Psoas muscle (tissue), 7 donors: ENCODE measurements at regions not wholly inside any gene's neighbourhood (a gene's known extent, or its start where the extent isn't known, plus 50 kb on each side); places are given as distances from the start of the nearest gene placed in this dataset.

Experiments used
- ATAC-seq, 4 donors: fragments of 200-7000 bp; cut with Tn5 transposase; one replicate each; pipeline ENCODE4 v1.9.1; 2020; ENCODE audit warnings: moderate library complexity in 3 of 4, mild to moderate bottlenecking in 2 of 4
- DNase-seq, 2 donors: peaks; one replicate each; pipeline ENCODE4 v3.0.0-alpha.2; 2020
- H3K27ac ChIP-seq: fragments of 200-600 bp; one replicate; pipeline ENCODE4 v1.8.0; 2022
- H3K27me3 ChIP-seq, 3 donors: fragments of 200-600 bp in 1 of 3; one replicate each; pipeline versions ENCODE4 v1.6.1 to v1.8.0; 2013 to 2022; ENCODE audit warnings: low read length in 2 of 3, mild to moderate bottlenecking in 2 of 3, moderate library complexity in 1 of 3; ENCODE audit not compliant: insufficient read depth in 3 of 3
- H3K36me3 ChIP-seq, 2 donors: fragments of 200-600 bp in 1 of 2; one replicate each; pipeline versions ENCODE4 v1.6.1 to v1.8.0; 2013 to 2022; ENCODE audit warnings: low read depth in 1 of 2, mild to moderate bottlenecking in 1 of 2, moderate library complexity in 1 of 2; ENCODE audit not compliant: insufficient read depth in 1 of 2
- H3K4me1 ChIP-seq: fragments of 200-600 bp; one replicate; pipeline ENCODE4 v1.8.0; 2022
- H3K4me3 ChIP-seq: fragments of 200-600 bp; one replicate; pipeline ENCODE4 v1.8.0; 2022; ENCODE audit warnings: mild to moderate bottlenecking
- H3K9me3 ChIP-seq: fragments of 200-600 bp; one replicate; pipeline ENCODE4 v1.8.0; 2022
- WGBS, 3 donors: extraction: QIAGEN DNeasy Blood & Tissue Kit; methylation state at CpG; one replicate each; pipeline versions ENCODE4 v1.1.6 to v1.1.7; 2013; 5-methylcytosine and 5-hydroxymethylcytosine counted together
- intact Hi-C, 2 donors: fragments of 100-400 bp; cut with DNase I; formaldehyde crosslinking; loops; one replicate each; pipeline versions ENCODE4 v1.11.0 to v1.14.2; 2022
- TF ChIP-seq, protein P1 (sequence below): fragments of 200-600 bp; IDR thresholded peaks from one replicate; pipeline ENCODE4 v1.8.0; 2022; ENCODE audit warnings: antibody characterized with exemption
- donor health status: healthy with polysubstance abuse.
- donor health status: DM: no; HTN: no; CAD: no; lungs with moderate emphysema.
- donor health status: Bipolar disorder and iron deficiency.
- donor health status: healthy.
- donor health status: DM: yes; HTN: yes; CAD: no.
- donor health status: DM: no; HTN: no; CAD: no.
- donor health status: DM: yes; HTN: yes; CAD: no.

DNA sequence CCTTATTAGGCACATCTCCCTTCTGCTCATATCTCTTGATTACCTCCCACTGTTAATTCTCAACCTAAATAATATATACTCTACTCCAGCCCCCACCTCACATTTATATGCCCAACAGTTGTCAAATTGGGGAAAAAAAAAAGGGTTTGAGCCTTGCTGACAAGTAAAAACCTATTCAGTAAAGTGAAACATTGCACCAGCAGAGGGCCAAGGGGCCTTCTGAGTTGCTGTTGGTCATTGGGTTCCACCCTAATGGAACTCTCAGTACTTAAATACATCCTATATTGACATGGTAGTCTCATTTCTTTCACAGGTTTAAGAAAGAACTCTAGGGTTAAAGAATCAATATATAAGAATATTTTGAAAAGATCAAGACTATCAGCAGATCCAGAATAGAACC, 362.2 kb downstream of the SMARCA1 start:
- intact Hi-C loops: no loop called here
- TF ChIP-seq, protein P1, sequence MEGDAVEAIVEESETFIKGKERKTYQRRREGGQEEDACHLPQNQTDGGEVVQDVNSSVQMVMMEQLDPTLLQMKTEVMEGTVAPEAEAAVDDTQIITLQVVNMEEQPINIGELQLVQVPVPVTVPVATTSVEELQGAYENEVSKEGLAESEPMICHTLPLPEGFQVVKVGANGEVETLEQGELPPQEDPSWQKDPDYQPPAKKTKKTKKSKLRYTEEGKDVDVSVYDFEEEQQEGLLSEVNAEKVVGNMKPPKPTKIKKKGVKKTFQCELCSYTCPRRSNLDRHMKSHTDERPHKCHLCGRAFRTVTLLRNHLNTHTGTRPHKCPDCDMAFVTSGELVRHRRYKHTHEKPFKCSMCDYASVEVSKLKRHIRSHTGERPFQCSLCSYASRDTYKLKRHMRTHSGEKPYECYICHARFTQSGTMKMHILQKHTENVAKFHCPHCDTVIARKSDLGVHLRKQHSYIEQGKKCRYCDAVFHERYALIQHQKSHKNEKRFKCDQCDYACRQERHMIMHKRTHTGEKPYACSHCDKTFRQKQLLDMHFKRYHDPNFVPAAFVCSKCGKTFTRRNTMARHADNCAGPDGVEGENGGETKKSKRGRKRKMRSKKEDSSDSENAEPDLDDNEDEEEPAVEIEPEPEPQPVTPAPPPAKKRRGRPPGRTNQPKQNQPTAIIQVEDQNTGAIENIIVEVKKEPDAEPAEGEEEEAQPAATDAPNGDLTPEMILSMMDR: no peak
- Histone ChIP-seq H3K4me3 (no peak overlapping the region), H3K9me3 (peaks cover 5% of the 10 kb centered on the region), H3K27me3 (no peaks in the 10 kb centered on the region), H3K4me1 (no peaks in the 10 kb centered on the region), H3K36me3 (no peaks in the 10 kb centered on the region), H3K27ac (no peak overlapping the region)
- ATAC-seq: no peak
- no peak for DNase-seq

DNA sequence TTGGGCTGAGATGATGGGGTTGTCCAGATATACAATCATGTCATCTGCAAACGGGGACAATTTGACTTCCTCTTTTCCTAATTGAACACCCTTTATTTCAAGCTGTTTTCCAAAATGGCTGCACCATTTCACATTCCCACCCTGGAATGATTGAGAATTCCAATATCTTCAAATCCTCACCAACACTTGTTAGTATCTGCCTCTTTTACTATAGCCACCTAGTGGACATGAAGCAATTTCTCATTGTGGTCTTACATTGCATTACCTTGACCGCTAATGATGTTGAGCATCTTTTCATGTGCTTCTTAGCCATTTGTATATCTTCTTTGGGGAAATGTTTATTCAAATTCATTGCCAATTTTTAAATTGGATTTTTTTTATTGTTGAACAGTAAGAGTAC, 364.8 kb downstream of the SMARCA1 start:
- peaks cover 5% of the 10 kb centered on the region for H3K9me3 ChIP-seq
- WGBS, 3 donors: 79 to 97% (median 93%) methylated on average over 2 of the region's 2 CpGs
- H3K4me3 ChIP-seq: no peak overlapping the region
- DNase-seq (no peak), ATAC-seq (no peak)
- H3K36me3 ChIP-seq: no peaks in the 10 kb centered on the region
- TF ChIP-seq, protein P1: no peak
- no peaks in the 10 kb centered on the region for H3K4me1 ChIP-seq
- H3K27ac ChIP-seq: no peak overlapping the region
- no peaks in the 10 kb centered on the region for H3K27me3 ChIP-seq
- intact Hi-C loops: no loop called here

DNA sequence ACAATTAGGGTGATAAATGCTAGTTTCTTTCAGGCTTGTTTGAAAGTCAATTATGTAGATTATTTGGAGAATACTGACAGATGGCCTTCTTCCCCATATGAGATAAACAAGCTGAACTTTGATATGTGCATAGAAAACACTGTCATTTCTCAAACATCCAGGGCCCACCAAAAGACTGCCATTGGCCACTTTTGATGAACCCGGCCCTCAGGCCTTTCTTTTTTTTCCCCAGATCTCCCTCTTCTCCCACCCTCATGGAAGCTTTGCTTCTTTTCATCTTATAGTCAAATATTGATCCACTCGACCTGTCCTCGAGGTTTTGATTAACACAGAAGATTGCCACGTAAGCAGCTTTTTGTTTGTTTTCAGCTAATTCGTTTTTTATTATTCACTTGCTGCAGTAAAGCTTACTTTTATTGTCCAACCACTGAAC, 377.4 kb downstream of the SMARCA1 start:
- TF ChIP-seq, protein P1: no peak
- Histone ChIP-seq H3K36me3 (no peaks in the 10 kb centered on the region), H3K4me3 (no peak overlapping the region), H3K27ac (no peak overlapping the region), H3K9me3 (no peaks in the 10 kb centered on the region), H3K27me3 (no peaks in the 10 kb centered on the region), H3K4me1 (no peaks in the 10 kb centered on the region)
- intact Hi-C loops: no loop called here
- ATAC-seq (no peak), DNase-seq (no peak)
- 53 to 64% (median 61%) methylated on average over 5 of the region's 5 CpGs for WGBS, 3 donors

DNA sequence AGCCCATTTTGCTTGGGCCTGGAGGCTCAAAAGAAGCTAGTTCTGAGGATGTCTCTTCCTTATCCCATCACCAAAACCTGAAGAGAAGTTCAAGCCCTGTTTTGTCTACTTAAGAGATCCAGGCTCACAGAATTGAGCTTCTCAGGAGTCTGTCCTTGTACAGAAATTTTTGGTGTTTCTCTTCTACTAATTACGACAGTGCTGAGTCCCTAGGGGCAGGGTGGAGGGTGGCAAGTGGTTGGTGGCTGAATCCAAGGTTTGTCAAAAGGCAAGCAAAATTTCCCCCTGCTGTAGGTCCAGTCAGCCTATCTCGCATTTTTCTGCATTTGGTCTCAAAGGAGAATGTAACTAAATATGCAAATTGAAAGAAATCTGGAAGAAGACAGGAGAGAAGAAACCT, 377.9 kb downstream of the SMARCA1 start:
- Histone ChIP-seq H3K9me3 (no peaks in the 10 kb centered on the region), H3K4me3 (no peak overlapping the region), H3K27ac (no peak overlapping the region), H3K27me3 (no peaks in the 10 kb centered on the region), H3K36me3 (no peaks in the 10 kb centered on the region), H3K4me1 (no peaks in the 10 kb centered on the region)
- TF ChIP-seq, protein P1: no peak
- intact Hi-C loops: no loop called here
- ATAC-seq (no peak), DNase-seq (no peak)
- WGBS, 3 donors: 37 to 81% (median 55%) methylated on average over 2 of the region's 2 CpGs

DNA sequence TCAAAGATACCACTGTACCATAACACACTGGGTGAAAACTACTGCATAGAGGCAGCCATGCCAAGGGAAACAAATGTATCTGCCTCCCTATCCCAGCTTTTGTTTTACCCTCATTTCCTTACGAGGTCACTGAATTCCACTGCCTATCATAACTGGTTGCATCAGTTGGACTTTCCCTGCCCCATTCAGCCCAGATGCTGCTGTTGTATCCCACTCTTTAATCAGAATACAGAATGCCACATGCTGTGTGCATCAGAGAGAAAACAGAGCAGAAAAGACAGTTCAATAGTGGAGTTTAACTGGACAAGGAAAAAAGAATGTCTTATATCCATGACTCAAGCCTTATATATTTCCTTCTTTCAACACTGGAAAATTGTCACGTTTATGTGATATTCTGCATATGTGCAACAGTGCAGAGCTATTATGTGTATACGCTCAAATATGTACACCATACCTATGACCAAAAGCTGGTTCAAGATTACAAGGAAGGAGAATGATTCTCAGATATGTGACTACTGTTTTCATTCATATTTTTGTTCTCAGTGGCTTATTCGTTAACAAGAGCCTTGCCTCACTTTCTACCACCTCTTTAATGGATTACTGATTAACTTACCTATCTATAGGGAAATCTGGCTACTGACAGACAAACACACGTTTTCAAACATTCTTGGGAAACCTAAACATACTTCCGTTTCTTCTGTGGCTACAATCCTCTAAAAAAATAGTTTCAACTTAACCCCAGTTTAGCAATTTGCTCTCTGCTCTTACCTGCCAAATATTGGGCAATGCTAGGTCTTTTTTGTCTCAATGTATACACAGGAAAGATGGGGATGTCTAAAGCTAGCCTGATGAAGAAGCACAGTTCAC, 378.9 kb downstream of the SMARCA1 start:
- Histone ChIP-seq H3K4me3 (no peak overlapping the region), H3K9me3 (no peaks in the 10 kb centered on the region), H3K27me3 (no peaks in the 10 kb centered on the region), H3K36me3 (no peaks in the 10 kb centered on the region), H3K27ac (no peak overlapping the region), H3K4me1 (no peaks in the 10 kb centered on the region)
- DNase-seq (no peak), ATAC-seq (no peak)
- 58 to 74% (median 69%) methylated on average over 6 of the region's 6 CpGs for WGBS, 3 donors
- intact Hi-C loops: no loop called here
- TF ChIP-seq, protein P1: no peak
